ENCODE measurements at regions not wholly inside any gene's neighbourhood (a gene's known extent, or its start where the extent isn't known, plus 50 kb on each side); places are given as distances from the start of the nearest gene placed in this dataset.

DNA sequence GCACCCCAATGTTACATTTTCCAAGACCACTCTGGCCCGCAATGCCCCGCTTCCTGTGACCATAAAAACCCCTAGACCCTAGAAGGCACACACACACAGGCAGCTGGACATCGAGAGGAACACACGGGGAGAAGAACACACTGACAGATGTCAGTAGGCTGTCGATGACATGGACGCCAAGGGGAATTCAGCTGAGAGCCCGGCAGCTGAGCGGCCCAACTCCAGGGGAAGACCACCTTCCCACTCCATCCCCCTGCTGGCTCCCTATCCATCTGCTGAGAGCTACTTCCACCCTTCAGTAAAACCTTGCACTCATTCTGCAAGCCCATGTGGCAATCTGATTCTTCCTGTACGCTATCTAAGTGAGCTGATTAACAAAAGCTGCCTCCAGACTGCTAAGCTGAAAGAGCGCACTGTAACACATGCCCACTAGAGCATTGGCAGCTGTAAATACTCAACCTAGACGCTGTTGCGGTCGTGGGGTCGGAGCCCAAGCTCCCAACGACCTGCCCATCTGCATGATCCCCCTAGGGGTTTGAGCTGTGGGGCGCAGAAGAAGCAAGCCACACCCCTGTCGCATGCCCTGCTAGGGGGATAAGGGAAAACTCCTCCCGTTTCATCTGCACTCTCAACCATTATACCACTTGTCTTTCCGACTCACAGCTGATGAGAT lies 843.6 kb upstream of the POT1 start (continued):
- TF ChIP-seq PHF8 (IDR thresholded peaks at IDR 0.05; ENCODE audit: borderline replicate concordance, low read length) = no peak
- TF ChIP-seq MAFK (IDR thresholded peaks at IDR 0.05; ENCODE audit: low read length) = no peak
- TF ChIP-seq, protein P1, sequence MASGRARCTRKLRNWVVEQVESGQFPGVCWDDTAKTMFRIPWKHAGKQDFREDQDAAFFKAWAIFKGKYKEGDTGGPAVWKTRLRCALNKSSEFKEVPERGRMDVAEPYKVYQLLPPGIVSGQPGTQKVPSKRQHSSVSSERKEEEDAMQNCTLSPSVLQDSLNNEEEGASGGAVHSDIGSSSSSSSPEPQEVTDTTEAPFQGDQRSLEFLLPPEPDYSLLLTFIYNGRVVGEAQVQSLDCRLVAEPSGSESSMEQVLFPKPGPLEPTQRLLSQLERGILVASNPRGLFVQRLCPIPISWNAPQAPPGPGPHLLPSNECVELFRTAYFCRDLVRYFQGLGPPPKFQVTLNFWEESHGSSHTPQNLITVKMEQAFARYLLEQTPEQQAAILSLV (tag; IDR thresholded peaks at IDR 0.05) = no peak
- no peak for TF ChIP-seq ZBTB7A (IDR thresholded peaks at IDR 0.05; ENCODE audit: borderline replicate concordance, control insufficient read depth, low read depth, low read length)
- TF ChIP-seq, protein P2, sequence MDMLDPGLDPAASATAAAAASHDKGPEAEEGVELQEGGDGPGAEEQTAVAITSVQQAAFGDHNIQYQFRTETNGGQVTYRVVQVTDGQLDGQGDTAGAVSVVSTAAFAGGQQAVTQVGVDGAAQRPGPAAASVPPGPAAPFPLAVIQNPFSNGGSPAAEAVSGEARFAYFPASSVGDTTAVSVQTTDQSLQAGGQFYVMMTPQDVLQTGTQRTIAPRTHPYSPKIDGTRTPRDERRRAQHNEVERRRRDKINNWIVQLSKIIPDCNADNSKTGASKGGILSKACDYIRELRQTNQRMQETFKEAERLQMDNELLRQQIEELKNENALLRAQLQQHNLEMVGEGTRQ (CRISPR knock-in tag; IDR thresholded peaks at IDR 0.05) = no peak
- TF ChIP-seq SIRT6 (IDR thresholded peaks at IDR 0.05; ENCODE audit: low read depth, low read length) = no peak
- TF ChIP-seq PURB (CRISPR knock-in tag; IDR thresholded peaks at IDR 0.05; ENCODE audit: low read depth) = no peak
- TF ChIP-seq, protein P3, sequence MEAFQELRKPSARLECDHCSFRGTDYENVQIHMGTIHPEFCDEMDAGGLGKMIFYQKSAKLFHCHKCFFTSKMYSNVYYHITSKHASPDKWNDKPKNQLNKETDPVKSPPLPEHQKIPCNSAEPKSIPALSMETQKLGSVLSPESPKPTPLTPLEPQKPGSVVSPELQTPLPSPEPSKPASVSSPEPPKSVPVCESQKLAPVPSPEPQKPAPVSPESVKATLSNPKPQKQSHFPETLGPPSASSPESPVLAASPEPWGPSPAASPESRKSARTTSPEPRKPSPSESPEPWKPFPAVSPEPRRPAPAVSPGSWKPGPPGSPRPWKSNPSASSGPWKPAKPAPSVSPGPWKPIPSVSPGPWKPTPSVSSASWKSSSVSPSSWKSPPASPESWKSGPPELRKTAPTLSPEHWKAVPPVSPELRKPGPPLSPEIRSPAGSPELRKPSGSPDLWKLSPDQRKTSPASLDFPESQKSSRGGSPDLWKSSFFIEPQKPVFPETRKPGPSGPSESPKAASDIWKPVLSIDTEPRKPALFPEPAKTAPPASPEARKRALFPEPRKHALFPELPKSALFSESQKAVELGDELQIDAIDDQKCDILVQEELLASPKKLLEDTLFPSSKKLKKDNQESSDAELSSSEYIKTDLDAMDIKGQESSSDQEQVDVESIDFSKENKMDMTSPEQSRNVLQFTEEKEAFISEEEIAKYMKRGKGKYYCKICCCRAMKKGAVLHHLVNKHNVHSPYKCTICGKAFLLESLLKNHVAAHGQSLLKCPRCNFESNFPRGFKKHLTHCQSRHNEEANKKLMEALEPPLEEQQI (IDR thresholded peaks at IDR 0.05) = no peak
- no peak for TF ChIP-seq CHD2 (IDR thresholded peaks at IDR 0.05; ENCODE audit: low read depth, low read length)
- no peak for TF ChIP-seq DNMT1 (IDR thresholded peaks at IDR 0.05)
